ENCODE measurements at regions not wholly inside any gene's neighbourhood (a gene's known extent, or its start where the extent isn't known, plus 50 kb on each side); places are given as distances from the start of the nearest gene placed in this dataset.

GRCh38 chr3:11904157-11904556 lies 57.5 kb upstream of the TAMM41 start:
- H4K20me1 ChIP-seq (ENCODE audit: control insufficient read depth, insufficient read depth, low read depth, low read length), result no peaks in the 10 kb centered on the region
- H3K4me1 ChIP-seq (ENCODE audit: control insufficient read depth, low read length), result no peaks in the 10 kb centered on the region
- H3K27me3 ChIP-seq (ENCODE audit: control insufficient read depth, low read length), result no peaks in the 10 kb centered on the region
- no peaks in the 10 kb centered on the region for H3K9me3 ChIP-seq (ENCODE audit: control insufficient read depth, insufficient read depth, low read length)
- no peak overlapping the region for H3K4me2 ChIP-seq (ENCODE audit: low read length)
- H3K79me2 ChIP-seq (ENCODE audit: control insufficient read depth, low read length), result no peaks in the 10 kb centered on the region
- TF ChIP-seq EZH2phosphoT487 (IDR thresholded peaks at IDR 0.05; ENCODE audit: borderline replicate concordance, low read length), result no peak
- no peak for TF ChIP-seq CTCF (IDR thresholded peaks at IDR 0.05; ENCODE audit: low read depth, low read length, poor library complexity, severe bottlenecking)
- H3K27ac ChIP-seq (ENCODE audit: low read depth, low read length), result no peak overlapping the region
- H3K9me2 ChIP-seq (replicated peaks; ENCODE audit: control insufficient read depth, low read length), result no peaks in the 10 kb centered on the region
- no peak overlapping the region for H3K4me3 ChIP-seq (ENCODE audit: low read length)
- H3K36me3 ChIP-seq (ENCODE audit: control insufficient read depth, low read length), result no peaks in the 10 kb centered on the region
- H3F3A ChIP-seq (ENCODE audit: control insufficient read depth, insufficient read depth), result no peaks in the 10 kb centered on the region

GRCh38 chr3:11906407-11906806 lies 59.7 kb upstream of the TAMM41 start:
- Histone ChIP-seq H4K20me1 (ENCODE audit: control insufficient read depth, insufficient read depth, low read depth, low read length) (no peaks in the 10 kb centered on the region), H3K36me3 (ENCODE audit: control insufficient read depth, low read length) (no peaks in the 10 kb centered on the region), H3K27me3 (ENCODE audit: control insufficient read depth, low read length) (no peaks in the 10 kb centered on the region), H3K27ac (ENCODE audit: low read depth, low read length) (no peak overlapping the region), H3K4me2 (ENCODE audit: low read length) (no peak overlapping the region), H3K4me3 (ENCODE audit: low read length) (no peak overlapping the region), H3K9me3 (ENCODE audit: control insufficient read depth, insufficient read depth, low read length) (no peaks in the 10 kb centered on the region), H3K9me2 (replicated peaks; ENCODE audit: control insufficient read depth, low read length) (no peaks in the 10 kb centered on the region), H3K79me2 (ENCODE audit: control insufficient read depth, low read length) (no peaks in the 10 kb centered on the region), H3K4me1 (ENCODE audit: control insufficient read depth, low read length) (no peaks in the 10 kb centered on the region), H3F3A (ENCODE audit: control insufficient read depth, insufficient read depth) (no peaks in the 10 kb centered on the region)
- no peak for TF ChIP-seq EZH2phosphoT487 (IDR thresholded peaks at IDR 0.05; ENCODE audit: borderline replicate concordance, low read length)
- no peak for TF ChIP-seq CTCF (IDR thresholded peaks at IDR 0.05; ENCODE audit: low read depth, low read length, poor library complexity, severe bottlenecking)

GRCh38 chr3:11907667-11908660 lies 61.3 kb upstream of the TAMM41 start:
- H3K4me3 ChIP-seq (ENCODE audit: low read length), result no peak overlapping the region
- H3K4me1 ChIP-seq (ENCODE audit: control insufficient read depth, low read length), result no peaks in the 10 kb centered on the region
- H3K9me2 ChIP-seq (replicated peaks; ENCODE audit: control insufficient read depth, low read length), result no peaks in the 10 kb centered on the region
- no peaks in the 10 kb centered on the region for H3K36me3 ChIP-seq (ENCODE audit: control insufficient read depth, low read length)
- no peaks in the 10 kb centered on the region for H4K20me1 ChIP-seq (ENCODE audit: control insufficient read depth, insufficient read depth, low read depth, low read length)
- no peaks in the 10 kb centered on the region for H3K9me3 ChIP-seq (ENCODE audit: control insufficient read depth, insufficient read depth, low read length)
- TF ChIP-seq EZH2phosphoT487 (IDR thresholded peaks at IDR 0.05; ENCODE audit: borderline replicate concordance, low read length) (no peak), CTCF (IDR thresholded peaks at IDR 0.05; ENCODE audit: low read depth, low read length, poor library complexity, severe bottlenecking) (no peak)
- no peaks in the 10 kb centered on the region for H3F3A ChIP-seq (ENCODE audit: control insufficient read depth, insufficient read depth)
- no peaks in the 10 kb centered on the region for H3K27me3 ChIP-seq (ENCODE audit: control insufficient read depth, low read length)
- no peaks in the 10 kb centered on the region for H3K79me2 ChIP-seq (ENCODE audit: control insufficient read depth, low read length)
- H3K4me2 ChIP-seq (ENCODE audit: low read length), result no peak overlapping the region
- H3K27ac ChIP-seq (ENCODE audit: low read depth, low read length), result no peak overlapping the region

All from DOHH2 (cell line).